Vagina (tissue), 2 donors: ENCODE measurements at regions not wholly inside any gene's neighbourhood (a gene's known extent, or its start where the extent isn't known, plus 50 kb on each side); places are given as distances from the start of the nearest gene placed in this dataset.

Experiments
- CTCF ChIP-seq, 3 experiments: fragments of 450-650 bp in 2 of 3; fragments of 200-600 bp in 1 of 3; sonication (generic) in 1 of 3; IDR thresholded peaks; one replicate each; pipeline ENCODE4 v1.5.1; 2017 to 2019; ENCODE audit warnings: antibody characterized with exemption in 3 of 3, mild to moderate bottlenecking in 2 of 3, moderate library complexity in 2 of 3
- POLR2A ChIP-seq, 2 donors: fragments of 450-650 bp; IDR thresholded peaks; one replicate each; pipeline ENCODE4 v1.6.1; 2017; ENCODE audit warnings: antibody characterized with exemption in 2 of 2, mild to moderate bottlenecking in 2 of 2, moderate library complexity in 2 of 2
- POLR2AphosphoS5 ChIP-seq, 2 donors: sonication (generic); formaldehyde crosslinking; IDR thresholded peaks; one replicate each; pipeline ENCODE4 v1.9.0; 2017; ENCODE audit warnings: antibody characterized with exemption in 2 of 2, mild to moderate bottlenecking in 2 of 2, low read depth in 1 of 2; ENCODE audit not compliant: insufficient read depth in 1 of 2

GRCh38 chr1:234958706-234959657, 169.7 kb downstream of the TOMM20 start:
- TF ChIP-seq CTCF (IDR thresholded peaks at IDR 0.05), result no peak
- no peak for TF ChIP-seq POLR2A (IDR thresholded peaks at IDR 0.05)
- no peak for TF ChIP-seq POLR2AphosphoS5 (IDR thresholded peaks at IDR 0.05; ENCODE audit: insufficient read depth in 1 of 2, low read depth in 1 of 2)
